ENCODE measurements at regions not wholly inside any gene's neighbourhood (a gene's known extent, or its start where the extent isn't known, plus 50 kb on each side); places are given as distances from the start of the nearest gene placed in this dataset.

GRCh38 chr18:34633368-34633767 lies 76.7 kb upstream of the DTNA start (continued):
- no peak for TF ChIP-seq ZNF692 (tag by site-specific recombination; IDR thresholded peaks at IDR 0.05)

GRCh38 chr18:34637094-34637801 lies 72.8 kb upstream of the DTNA start:
- Histone ChIP-seq H3K9me3 (ENCODE audit: control insufficient read depth, insufficient read depth, low read depth, low read length) (no peaks in the 10 kb centered on the region), H3K4me3 (ENCODE audit: low read depth, low read length) (no peak overlapping the region), H3K36me3 (ENCODE audit: control insufficient read depth in 2 of 2, insufficient read depth in 1 of 2, low read length in 2 of 2) (no peaks in the 10 kb centered on the region), H3K27ac (ENCODE audit: extremely low read depth, low read depth, low read length) (no peak overlapping the region), H3K4me1 (ENCODE audit: control insufficient read depth, insufficient read depth, low read length) (peaks cover 3% of the 10 kb centered on the region; the same call in 1 of the 2 replicates)
- ChIA-PET POLR2A (no interaction called here), CTCF (interaction anchor here (0.5 to 1.5 kb wide), 5 partner anchors 9 to 810 kb away, joined by 3 to 4 read pairs (median 3); no protein-coding TSS in a partner anchor)
- TF ChIP-seq ZNF624 (tag by site-specific recombination; IDR thresholded peaks at IDR 0.05) (no peak), ZBTB48 (tag by site-specific recombination; IDR thresholded peaks at IDR 0.05) (no peak), ZNF707 (tag by site-specific recombination; IDR thresholded peaks at IDR 0.05) (no peak), ZNF776 (tag by site-specific recombination; IDR thresholded peaks at IDR 0.05; ENCODE audit: borderline replicate concordance) (no peak), ZNF747 (tag by site-specific recombination; IDR thresholded peaks at IDR 0.05) (no peak), ZNF433 (tag by site-specific recombination; IDR thresholded peaks at IDR 0.05; ENCODE audit: low read depth) (no peak), ZNF423 (tag by site-specific recombination; IDR thresholded peaks at IDR 0.05) (no peak)

- CTCF ChIA-PET, result interaction anchor here (0.6 to 2.0 kb wide), 2 partner anchors 21 to 143 kb away, joined by 3 to 13 read pairs; no protein-coding TSS in a partner anchor
- no peak for TF ChIP-seq ZNF426 (tag by site-specific recombination; IDR thresholded peaks at IDR 0.05)
Measured at GRCh38 chr18:34639687-34640086, 70.4 kb upstream of the DTNA start.

GRCh38 chr18:34640276-34640675 lies 69.8 kb upstream of the DTNA start:
- H3K9me3 ChIP-seq (ENCODE audit: control insufficient read depth, insufficient read depth, low read depth, low read length), result no peaks in the 10 kb centered on the region
- TF ChIP-seq ZBTB6 (tag by site-specific recombination; IDR thresholded peaks at IDR 0.05), result no peak
- no peak for TF ChIP-seq ZNF513 (tag by site-specific recombination; IDR thresholded peaks at IDR 0.05)
- TF ChIP-seq SCRT1 (tag by site-specific recombination; IDR thresholded peaks at IDR 0.05; ENCODE audit: borderline replicate concordance), result no peak
- TF ChIP-seq ZNF2 (tag by site-specific recombination; IDR thresholded peaks at IDR 0.05), result no peak
- no peak for TF ChIP-seq ZBTB48 (tag by site-specific recombination; IDR thresholded peaks at IDR 0.05)
- no peak for TF ChIP-seq ZBTB8A (tag by site-specific recombination; IDR thresholded peaks at IDR 0.05)
- no peak for TF ChIP-seq KLF10 (tag by site-specific recombination; IDR thresholded peaks at IDR 0.05)
- no peak for TF ChIP-seq GLI4 (tag by site-specific recombination; IDR thresholded peaks at IDR 0.05)
- no peak for TF ChIP-seq ZNF211 (tag by site-specific recombination; IDR thresholded peaks at IDR 0.05; ENCODE audit: low read depth)
- TF ChIP-seq PRDM1 (tag by site-specific recombination; IDR thresholded peaks at IDR 0.05), result no peak
- H3K27ac ChIP-seq (ENCODE audit: extremely low read depth, low read depth, low read length), result no peak overlapping the region
- CTCF ChIA-PET, result interaction anchor here (2.0 kb wide), 1 partner anchor 21 kb away, joined by 13 read pairs; no protein-coding TSS in a partner anchor
- H3K36me3 ChIP-seq (ENCODE audit: control insufficient read depth in 2 of 2, insufficient read depth in 1 of 2, low read length in 2 of 2), result no peaks in the 10 kb centered on the region
- POLR2A ChIA-PET, result no interaction called here
- H3K4me1 ChIP-seq (ENCODE audit: control insufficient read depth, insufficient read depth, low read length), result 0 out of 2 replicates have a peak, but pooled peaks cover 2% of the 10 kb centered on the region
- H3K4me3 ChIP-seq (ENCODE audit: low read depth, low read length), result no peak overlapping the region

More at GRCh38 chr18:34639687-34640086, 70.4 kb upstream of the DTNA start:
- H3K4me1 ChIP-seq (ENCODE audit: control insufficient read depth, insufficient read depth, low read length), result 0 out of 2 replicates have a peak, but pooled peaks cover 2% of the 10 kb centered on the region
- no peak overlapping the region for H3K4me3 ChIP-seq (ENCODE audit: low read depth, low read length)
- no peaks in the 10 kb centered on the region for H3K9me3 ChIP-seq (ENCODE audit: control insufficient read depth, insufficient read depth, low read depth, low read length)
- no peaks in the 10 kb centered on the region for H3K36me3 ChIP-seq (ENCODE audit: control insufficient read depth in 2 of 2, insufficient read depth in 1 of 2, low read length in 2 of 2)
- POLR2A ChIA-PET, result no interaction called here
- H3K27ac ChIP-seq (ENCODE audit: extremely low read depth, low read depth, low read length), result no peak overlapping the region

Measured in HEK293 (cell line).